ENCODE measurements at regions not wholly inside any gene's neighbourhood (a gene's known extent, or its start where the extent isn't known, plus 50 kb on each side); places are given as distances from the start of the nearest gene placed in this dataset.
"Not testable (repeated sequence)": the region's sequence is repeated elsewhere in the genome, so short reads cannot be mapped to it uniquely, and the experiment has no call there.

DNA sequence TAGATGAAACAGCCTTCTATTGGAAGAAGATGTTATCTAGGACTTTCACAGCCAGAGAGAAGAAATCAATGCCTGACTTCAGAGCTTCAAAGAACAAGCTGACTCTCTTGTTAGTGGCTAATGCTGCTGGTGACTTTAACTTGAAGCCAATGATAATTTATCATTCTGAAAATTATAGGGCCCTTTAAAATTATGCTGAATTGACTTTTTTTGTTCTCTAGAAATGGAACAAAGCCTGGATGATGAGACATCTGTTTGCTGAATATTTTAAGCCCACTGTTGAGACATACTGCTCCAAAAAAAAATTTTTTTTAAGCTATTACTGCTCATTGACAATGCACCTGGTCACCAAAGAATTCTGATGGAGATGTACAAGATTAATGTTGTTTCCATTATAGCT is 189.2 kb downstream of the MBL2 start:
- Histone ChIP-seq H3K4me3 (ENCODE audit: low read depth, low read length) (no peak overlapping the region), H3K36me3 (ENCODE audit: control insufficient read depth, insufficient read depth, low read length) (no peaks in the 10 kb centered on the region), H3K27me3 (ENCODE audit: control insufficient read depth, insufficient read depth, low read length) (no peaks in the 10 kb centered on the region)
- FAIRE-seq (no peak), DNase-seq (ENCODE audit: low read depth) (no peak)
- TF ChIP-seq, protein P1, sequence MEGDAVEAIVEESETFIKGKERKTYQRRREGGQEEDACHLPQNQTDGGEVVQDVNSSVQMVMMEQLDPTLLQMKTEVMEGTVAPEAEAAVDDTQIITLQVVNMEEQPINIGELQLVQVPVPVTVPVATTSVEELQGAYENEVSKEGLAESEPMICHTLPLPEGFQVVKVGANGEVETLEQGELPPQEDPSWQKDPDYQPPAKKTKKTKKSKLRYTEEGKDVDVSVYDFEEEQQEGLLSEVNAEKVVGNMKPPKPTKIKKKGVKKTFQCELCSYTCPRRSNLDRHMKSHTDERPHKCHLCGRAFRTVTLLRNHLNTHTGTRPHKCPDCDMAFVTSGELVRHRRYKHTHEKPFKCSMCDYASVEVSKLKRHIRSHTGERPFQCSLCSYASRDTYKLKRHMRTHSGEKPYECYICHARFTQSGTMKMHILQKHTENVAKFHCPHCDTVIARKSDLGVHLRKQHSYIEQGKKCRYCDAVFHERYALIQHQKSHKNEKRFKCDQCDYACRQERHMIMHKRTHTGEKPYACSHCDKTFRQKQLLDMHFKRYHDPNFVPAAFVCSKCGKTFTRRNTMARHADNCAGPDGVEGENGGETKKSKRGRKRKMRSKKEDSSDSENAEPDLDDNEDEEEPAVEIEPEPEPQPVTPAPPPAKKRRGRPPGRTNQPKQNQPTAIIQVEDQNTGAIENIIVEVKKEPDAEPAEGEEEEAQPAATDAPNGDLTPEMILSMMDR (IDR thresholded peaks at IDR 0.05; ENCODE audit: insufficient read depth, low read length, severe bottlenecking): no peak

DNA sequence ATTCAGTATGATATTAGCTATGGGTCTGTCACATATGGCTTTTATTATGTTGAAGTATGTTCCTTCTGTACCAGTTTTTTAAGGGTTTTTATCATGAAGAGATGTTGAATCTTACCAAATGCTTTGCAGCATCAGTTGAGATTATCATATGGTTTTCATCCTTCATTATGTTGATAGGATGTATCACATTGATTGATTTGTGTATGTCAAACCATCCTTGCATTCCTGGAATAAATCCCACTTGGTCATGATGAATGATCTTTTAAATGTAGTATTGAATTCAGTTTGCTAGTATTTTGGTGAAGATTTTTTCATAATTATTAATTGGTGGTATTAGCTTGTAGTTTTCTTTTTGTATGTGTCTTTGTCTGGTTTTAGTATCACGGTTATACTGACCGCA is 185.9 kb downstream of the MBL2 start:
- FAIRE-seq (no peak), DNase-seq (ENCODE audit: low read depth) (no peak)
- H3K36me3 ChIP-seq (ENCODE audit: control insufficient read depth, insufficient read depth, low read length): no peaks in the 10 kb centered on the region
- no peaks in the 10 kb centered on the region for H3K27me3 ChIP-seq (ENCODE audit: control insufficient read depth, insufficient read depth, low read length)
- H3K4me3 ChIP-seq (ENCODE audit: low read depth, low read length): no peak overlapping the region
- TF ChIP-seq, protein P1 (IDR thresholded peaks at IDR 0.05; ENCODE audit: insufficient read depth, low read length, severe bottlenecking): no peak

DNA sequence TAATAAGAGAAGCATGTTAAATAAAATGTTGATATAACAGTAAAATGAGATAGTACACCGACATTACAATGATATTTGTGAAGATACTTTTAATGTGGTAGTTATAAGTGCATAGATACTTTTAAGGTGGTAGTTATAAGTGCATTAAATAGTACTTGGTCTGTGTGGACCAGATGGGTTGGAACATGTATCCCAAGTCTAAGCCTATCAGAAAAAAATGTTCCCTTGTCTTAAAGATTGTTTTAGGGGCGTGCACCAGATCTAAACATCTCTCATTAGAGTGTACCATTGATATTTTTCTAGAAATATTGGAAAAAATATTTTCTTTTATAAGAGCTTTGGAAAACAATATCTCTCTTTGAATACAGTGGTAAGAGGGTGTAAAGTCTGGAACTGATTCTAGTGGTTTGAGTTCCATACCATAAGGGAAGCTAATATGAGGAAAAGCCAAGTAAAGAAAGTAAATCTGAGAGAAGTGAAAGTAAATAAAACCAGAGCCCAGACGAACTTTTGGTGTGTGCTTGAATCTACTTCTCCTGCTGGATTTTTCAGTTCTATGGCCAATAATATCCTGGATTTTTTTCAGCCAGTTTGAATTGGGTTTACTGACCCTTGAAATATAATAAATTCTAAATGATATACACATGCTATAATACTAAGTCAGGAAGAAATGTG is 175.3 kb downstream of the MBL2 start:
- no peak for FAIRE-seq
- Histone ChIP-seq H3K36me3 (ENCODE audit: control insufficient read depth, insufficient read depth, low read length) (no peaks in the 10 kb centered on the region), H3K27me3 (ENCODE audit: control insufficient read depth, insufficient read depth, low read length) (no peaks in the 10 kb centered on the region), H3K4me3 (ENCODE audit: low read depth, low read length) (no peak overlapping the region)
- DNase-seq (ENCODE audit: low read depth): no peak
- TF ChIP-seq, protein P1 (IDR thresholded peaks at IDR 0.05; ENCODE audit: insufficient read depth, low read length, severe bottlenecking): no peak

DNA sequence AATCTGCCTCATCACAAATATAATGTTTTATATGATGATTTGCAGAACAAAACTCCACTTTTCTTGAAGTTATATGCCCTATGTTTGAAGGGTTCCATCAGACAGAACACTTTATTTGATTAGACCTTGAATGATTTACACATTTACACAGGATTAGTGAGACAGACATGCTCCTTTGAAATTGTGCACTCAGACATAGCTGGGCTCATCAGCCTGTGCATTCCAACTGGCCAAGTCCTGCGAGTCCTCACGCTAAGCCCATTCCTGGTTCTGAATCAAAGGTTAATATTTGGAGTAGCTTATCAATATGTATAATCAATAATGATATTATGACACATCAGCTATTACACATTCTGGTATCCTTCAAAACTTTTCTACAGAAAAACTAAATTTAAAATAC is 173.6 kb downstream of the MBL2 start:
- TF ChIP-seq, protein P1 (IDR thresholded peaks at IDR 0.05; ENCODE audit: insufficient read depth, low read length, severe bottlenecking): no peak
- FAIRE-seq: no peak
- Histone ChIP-seq H3K4me3 (ENCODE audit: low read depth, low read length) (no peak overlapping the region), H3K36me3 (ENCODE audit: control insufficient read depth, insufficient read depth, low read length) (no peaks in the 10 kb centered on the region), H3K27me3 (ENCODE audit: control insufficient read depth, insufficient read depth, low read length) (no peaks in the 10 kb centered on the region)
- DNase-seq (ENCODE audit: low read depth): no peak

DNA sequence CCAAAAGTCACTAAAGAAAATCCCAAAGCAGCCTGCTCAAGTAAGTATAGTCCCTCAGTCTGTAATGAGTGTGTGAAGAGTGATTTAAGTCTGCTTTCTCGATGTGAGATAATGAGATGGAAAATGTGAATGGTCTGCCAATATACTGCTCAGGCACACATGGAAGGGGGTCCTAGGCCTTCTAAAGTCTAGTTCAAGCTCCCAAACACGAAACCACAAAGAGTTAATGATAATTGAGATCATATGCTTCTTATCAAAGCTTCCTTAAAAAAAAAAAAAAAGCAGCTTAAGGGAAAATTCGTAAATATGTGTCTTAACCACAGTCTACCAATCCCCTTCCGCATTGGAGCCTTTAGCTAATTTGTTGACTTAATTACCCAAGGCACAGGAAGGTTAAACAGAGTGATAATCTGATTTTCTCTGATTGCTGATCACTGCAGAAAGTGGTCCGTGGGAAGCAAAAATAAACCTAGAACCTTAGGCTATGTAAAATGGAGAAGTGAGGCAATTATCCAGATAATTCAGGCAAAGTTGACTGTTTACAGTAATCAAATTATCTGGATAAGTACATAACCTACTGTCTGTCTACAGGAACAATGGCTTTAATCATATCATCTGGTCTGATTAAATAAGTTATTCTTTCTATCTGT is 172.9 kb downstream of the MBL2 start:
- TF ChIP-seq, protein P1 (IDR thresholded peaks at IDR 0.05; ENCODE audit: insufficient read depth, low read length, severe bottlenecking): no peak
- Histone ChIP-seq H3K4me3 (ENCODE audit: low read depth, low read length) (no peak overlapping the region), H3K27me3 (ENCODE audit: control insufficient read depth, insufficient read depth, low read length) (no peaks in the 10 kb centered on the region), H3K36me3 (ENCODE audit: control insufficient read depth, insufficient read depth, low read length) (no peaks in the 10 kb centered on the region)
- DNase-seq (ENCODE audit: low read depth) (no peak), FAIRE-seq (no peak)

DNA sequence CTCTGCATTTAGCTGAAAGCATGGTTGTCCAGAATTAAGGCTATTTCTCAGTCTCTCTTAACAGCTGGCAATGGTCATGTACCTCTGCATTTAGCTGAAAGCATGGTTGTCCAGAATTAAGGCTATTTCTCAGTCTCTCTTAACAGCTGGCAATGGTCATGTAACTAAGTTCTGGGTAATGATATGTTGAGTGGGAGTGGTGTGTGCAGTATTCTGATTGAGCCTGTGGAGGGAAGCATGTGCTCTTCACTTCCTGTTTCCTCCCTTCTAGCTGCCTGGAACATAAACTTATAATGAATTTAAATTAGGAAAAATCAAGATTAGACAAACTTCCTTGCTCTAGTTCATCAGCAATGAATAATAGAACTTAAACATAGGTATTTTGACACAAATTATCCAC is 168.5 kb downstream of the MBL2 start:
- not testable (repeated sequence) for H3K4me3 ChIP-seq (ENCODE audit: low read depth, low read length); H3K27me3 ChIP-seq (ENCODE audit: control insufficient read depth, insufficient read depth, low read length); H3K36me3 ChIP-seq (ENCODE audit: control insufficient read depth, insufficient read depth, low read length); DNase-seq (ENCODE audit: low read depth); FAIRE-seq

All from bronchial epithelial cell (primary cell).